Epithelial cell of proximal tubule (primary cell): ENCODE measurements at regions not wholly inside any gene's neighbourhood (a gene's known extent, or its start where the extent isn't known, plus 50 kb on each side); places are given as distances from the start of the nearest gene placed in this dataset.
"Not testable (repeated sequence)": the region's sequence is repeated elsewhere in the genome, so short reads cannot be mapped to it uniquely, and the experiment has no call there.

ENCODE experiments used
- DNase-seq: peaks from one replicate; pipeline ENCODE4 v3.0.0-alpha.2; 2011; ENCODE audit warnings: low read depth
- H3K4me3 ChIP-seq: 2 replicates; pipeline ENCODE4 v1.5.1; 2011; ENCODE audit warnings: low read depth, mild to moderate bottlenecking, low read length
- TF ChIP-seq, protein P1 (sequence below): conservative IDR thresholded peaks from 2 replicates; pipeline ENCODE4 v1.5.1; 2012; ENCODE audit warnings: low read depth, mild to moderate bottlenecking, low read length

DNA sequence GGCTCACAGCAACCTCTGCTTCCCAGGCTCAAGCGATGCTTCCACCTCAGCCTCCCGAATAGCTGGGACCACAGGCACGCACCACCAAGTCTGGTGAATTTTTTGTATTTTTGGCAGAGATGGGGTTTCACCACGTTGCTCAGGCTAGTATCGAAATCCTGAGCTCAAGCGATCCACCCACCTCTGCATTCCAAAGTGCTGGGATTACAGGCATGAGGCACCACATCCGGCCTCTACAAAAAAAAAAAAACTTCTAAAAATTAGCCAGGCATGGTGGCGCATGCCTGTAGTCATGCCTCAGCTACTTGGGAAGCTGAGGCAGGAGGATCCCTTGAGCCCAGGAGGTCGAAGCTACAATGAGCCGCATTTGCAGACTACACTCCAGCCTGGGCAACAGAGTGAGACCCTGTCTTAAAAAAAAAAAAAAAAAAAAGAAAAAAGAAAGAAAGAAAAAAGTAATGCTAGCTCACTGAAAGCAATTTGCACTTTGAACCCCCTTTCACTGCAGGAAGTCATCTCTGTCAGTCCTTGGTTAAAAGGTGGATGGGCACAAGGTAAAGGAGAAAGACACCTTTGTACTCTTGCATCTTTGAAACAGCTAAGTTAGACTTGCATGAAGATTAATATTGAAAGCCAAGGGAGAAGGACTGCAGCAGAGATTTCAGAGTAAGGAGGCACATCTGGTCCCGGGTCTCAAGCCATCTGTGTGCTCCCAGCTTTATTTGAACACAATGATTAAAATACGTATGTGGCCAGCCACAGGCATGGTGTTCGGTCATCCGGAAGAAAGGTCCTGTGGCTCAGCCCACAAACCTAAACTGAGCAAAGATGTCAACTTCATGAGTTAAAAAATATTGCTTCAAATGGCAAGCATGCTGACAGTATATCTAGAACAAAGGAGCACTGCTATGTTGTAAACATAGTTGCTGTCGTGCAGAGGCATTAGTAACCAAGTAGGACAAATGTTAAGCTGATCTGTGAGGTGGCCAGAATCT, 103.8 kb upstream of the HMGA2 start:
- peak; percentile 87 for DNase-seq
- H3K4me3 ChIP-seq = no peak overlapping the region
- TF ChIP-seq, protein P1, sequence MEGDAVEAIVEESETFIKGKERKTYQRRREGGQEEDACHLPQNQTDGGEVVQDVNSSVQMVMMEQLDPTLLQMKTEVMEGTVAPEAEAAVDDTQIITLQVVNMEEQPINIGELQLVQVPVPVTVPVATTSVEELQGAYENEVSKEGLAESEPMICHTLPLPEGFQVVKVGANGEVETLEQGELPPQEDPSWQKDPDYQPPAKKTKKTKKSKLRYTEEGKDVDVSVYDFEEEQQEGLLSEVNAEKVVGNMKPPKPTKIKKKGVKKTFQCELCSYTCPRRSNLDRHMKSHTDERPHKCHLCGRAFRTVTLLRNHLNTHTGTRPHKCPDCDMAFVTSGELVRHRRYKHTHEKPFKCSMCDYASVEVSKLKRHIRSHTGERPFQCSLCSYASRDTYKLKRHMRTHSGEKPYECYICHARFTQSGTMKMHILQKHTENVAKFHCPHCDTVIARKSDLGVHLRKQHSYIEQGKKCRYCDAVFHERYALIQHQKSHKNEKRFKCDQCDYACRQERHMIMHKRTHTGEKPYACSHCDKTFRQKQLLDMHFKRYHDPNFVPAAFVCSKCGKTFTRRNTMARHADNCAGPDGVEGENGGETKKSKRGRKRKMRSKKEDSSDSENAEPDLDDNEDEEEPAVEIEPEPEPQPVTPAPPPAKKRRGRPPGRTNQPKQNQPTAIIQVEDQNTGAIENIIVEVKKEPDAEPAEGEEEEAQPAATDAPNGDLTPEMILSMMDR = no peak

DNA sequence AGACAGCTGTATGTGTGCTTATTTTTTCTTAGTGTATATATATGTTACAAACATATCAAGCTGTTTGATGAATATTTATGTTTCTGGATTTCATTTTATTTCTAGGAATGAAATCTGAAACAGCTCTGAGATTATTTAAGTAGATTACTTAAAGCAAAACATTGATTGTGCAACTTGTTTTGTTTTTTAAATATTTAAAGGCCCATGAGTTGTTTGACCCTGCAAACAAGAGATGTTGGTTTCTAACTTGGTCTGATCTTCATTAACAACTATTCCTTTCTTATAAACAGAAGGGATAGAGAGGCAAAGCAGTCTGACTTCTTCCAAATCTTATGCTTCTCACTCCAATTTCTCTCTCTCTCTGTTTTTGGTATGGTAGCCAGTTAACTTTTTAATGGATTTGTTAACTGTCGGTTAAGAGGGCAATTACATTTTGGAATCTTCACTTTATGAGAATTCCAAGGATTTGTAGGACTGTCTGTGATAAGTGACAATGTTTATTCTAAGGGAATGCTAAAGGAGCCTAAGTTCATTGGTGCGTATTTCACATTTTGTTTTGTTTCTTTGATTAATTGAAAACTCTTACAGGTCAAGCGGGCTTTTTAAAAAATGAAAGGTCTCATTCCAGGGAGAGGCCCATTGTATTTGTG, 102.6 kb upstream of the HMGA2 start:
- no peak for DNase-seq
- H3K4me3 ChIP-seq = no peak overlapping the region
- TF ChIP-seq, protein P1 = no peak

DNA sequence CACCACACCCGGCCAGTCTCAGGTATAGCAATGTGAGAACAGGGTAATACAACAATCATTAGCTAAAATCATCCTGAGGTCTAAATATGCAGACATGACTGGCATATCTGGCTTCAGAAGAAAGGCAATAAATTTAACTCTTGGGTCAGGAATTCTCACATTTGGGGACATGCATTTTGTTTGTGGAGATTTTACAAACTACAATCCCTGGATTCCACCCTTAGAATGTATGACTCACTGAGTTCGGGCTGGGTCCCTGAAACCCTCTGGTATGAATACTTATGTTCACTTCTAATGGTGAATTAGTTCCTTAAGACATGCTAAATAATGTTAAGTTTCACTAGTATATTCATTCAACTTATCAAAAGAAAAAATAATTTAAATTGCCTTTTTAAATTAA, 98.9 kb upstream of the HMGA2 start:
- no peak for DNase-seq
- no peak overlapping the region for H3K4me3 ChIP-seq
- TF ChIP-seq, protein P1 = no peak

DNA sequence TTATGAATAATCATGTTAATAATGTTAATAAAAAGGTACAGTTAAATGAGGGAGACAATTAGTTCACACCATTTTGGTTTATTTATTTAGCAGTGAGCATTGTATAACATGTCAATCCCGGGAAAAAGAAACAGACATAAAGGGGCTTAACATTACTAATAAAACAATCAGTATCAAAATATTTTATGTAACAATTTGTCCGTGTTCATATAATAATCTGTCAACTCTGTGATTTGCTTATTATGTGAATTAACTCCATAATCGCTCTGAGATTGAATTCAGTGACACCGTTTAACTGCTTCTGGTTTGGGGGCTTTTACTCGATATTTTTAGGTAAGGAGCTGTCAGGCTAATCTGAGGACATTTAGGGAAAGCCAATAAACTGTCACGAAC, 95.8 kb upstream of the HMGA2 start:
- H3K4me3 ChIP-seq = peak overlapping the region; percentile 66
- TF ChIP-seq, protein P1 = no peak
- DNase-seq = no peak

DNA sequence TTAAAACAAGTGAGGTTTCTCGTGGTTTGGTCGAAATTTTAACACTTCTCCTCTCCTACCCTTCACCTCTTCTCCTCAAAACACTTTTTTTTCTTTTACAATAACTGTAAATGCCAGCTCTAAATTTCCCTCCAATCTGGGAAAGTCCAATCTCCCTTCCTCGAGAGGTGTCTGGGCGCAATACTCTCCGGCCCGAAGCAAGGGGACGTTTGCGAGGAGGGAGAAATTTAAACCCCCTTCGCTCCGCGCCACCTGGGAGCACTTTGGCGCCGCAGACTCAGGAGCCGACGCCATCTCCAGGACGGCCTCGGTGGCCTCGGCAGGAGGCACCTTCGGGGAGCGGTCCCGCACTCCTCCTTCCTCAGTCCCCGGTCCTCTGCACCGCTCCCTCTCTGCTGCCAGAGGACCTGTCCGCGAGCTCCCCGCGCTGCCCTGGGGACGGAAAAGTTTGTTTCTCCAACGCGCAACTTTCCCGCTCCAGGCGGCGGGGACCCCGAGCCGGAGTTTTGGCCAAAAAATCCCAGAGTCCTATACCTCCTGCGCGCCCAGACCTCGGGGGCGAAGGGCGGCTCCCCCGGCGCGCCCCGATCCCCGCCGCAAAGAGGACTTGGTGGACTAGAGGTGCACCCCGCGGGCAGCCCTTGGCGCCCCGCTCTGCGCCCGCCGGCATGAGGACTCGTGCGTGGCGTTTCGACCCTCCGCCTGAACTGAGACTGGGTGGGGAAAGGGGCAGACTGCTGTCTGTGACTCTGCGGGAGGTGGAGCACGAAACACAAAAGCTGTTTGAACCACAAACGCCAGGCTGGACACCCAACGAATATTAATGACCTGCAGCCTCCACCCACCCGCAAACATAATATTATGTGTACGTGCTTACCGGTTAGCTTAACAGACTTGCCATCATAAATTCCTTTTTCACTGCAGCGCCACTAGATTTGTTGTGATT, 95.2 kb upstream of the HMGA2 start:
- DNase-seq = no peak

DNA sequence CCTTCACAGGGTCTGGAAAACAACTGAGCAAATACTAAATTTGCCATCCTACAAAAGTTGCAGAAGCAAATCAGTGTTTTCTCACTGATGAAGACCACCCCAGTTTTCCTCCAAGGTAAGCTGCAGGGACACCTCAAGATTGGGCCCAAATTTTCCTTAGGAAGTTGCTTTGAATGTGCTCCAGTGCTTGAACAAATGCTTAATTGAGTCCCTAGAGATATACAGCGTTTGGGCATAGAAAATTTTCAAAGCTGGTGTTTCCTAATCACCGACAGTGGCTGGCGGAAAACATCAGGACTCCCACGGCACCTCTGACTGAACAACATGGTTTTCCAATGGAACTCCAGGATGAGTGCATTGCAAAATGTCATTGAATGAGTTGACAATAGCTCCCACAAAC, 92.5 kb upstream of the HMGA2 start:
- TF ChIP-seq, protein P1 = no peak
- H3K4me3 ChIP-seq = no peak overlapping the region
- no peak for DNase-seq

More for the DNA sequence above, 95.2 kb upstream of the HMGA2 start:
- peak overlapping the region; percentile 66 for H3K4me3 ChIP-seq
- TF ChIP-seq, protein P1 = no peak

DNA sequence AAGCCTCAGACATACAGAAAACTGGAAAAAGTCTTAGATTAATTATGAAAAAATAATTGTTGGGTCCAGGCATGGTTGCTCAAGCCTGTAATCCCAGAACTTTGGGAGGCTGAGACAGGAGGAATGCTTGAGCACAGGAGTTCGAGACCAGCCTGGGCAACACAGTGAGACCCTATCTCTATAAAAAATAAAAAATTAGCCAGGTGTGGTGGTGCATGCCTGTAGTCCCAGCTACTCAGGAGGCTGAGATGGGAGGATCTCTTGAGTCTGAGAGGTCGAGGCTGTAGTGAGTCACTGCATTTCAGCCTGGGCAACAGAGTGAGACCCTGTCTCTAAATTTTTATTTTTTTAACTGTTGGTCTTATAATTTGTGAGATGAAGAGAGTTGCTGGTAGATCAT, 90.6 kb upstream of the HMGA2 start:
- H3K4me3 ChIP-seq = not testable (repeated sequence)

More for the DNA sequence above, 90.6 kb upstream of the HMGA2 start:
- not testable (repeated sequence) for DNase-seq
